GM12891 (cell line): ENCODE measurements at regions not wholly inside any gene's neighbourhood (a gene's known extent, or its start where the extent isn't known, plus 50 kb on each side); places are given as distances from the start of the nearest gene placed in this dataset.

Experiments used
- DNase-seq: peaks from one replicate; pipeline ENCODE4 v3.0.0; 2011; ENCODE audit warnings: low spot score; ENCODE audit not compliant: insufficient read length
- FAIRE-seq: peaks from 2 replicates; lab custom pipeline; 2011; peaks lifted over from hg19 to GRCh38; lab: Jason Lieb, UNC
- PAX5 ChIP-seq: IDR thresholded peaks from 2 replicates; pipeline ENCODE4 v1.6.1; 2011; ENCODE audit warnings: low read length, moderate library complexity, mild to moderate bottlenecking; ENCODE audit not compliant: insufficient read depth, severe bottlenecking
- POLR2A ChIP-seq: IDR thresholded peaks from 2 replicates; pipeline ENCODE4 v1.6.1; 2011; ENCODE audit warnings: low read depth, low read length, control low read depth
- POLR2AphosphoS5 ChIP-seq: IDR thresholded peaks from 2 replicates; pipeline ENCODE4 v1.6.1; 2011; ENCODE audit warnings: low read depth, low read length, control low read depth
- POU2F2 ChIP-seq: IDR thresholded peaks from 2 replicates; pipeline ENCODE4 v1.6.1; 2011; ENCODE audit warnings: low read depth, mild to moderate bottlenecking, control low read depth, low read length, moderate library complexity
- SPI1 ChIP-seq: IDR thresholded peaks from 2 replicates; pipeline ENCODE4 v1.6.1; 2011; ENCODE audit warnings: low read depth, low read length, control low read depth
- TAF1 ChIP-seq: IDR thresholded peaks from 2 replicates; pipeline ENCODE4 v1.6.1; 2011; ENCODE audit warnings: low read depth, low read length, control low read depth

GRCh38 chr12:21713133-21713532 lies 55.5 kb upstream of the LDHB start:
- TF ChIP-seq POLR2A: no peak
- no peak for TF ChIP-seq POU2F2
- no peak for TF ChIP-seq TAF1
- TF ChIP-seq PAX5: no peak
- TF ChIP-seq SPI1: no peak
- no peak for TF ChIP-seq POLR2AphosphoS5

GRCh38 chr12:21710958-21711775 lies 53.5 kb upstream of the LDHB start:
- peak; percentile 35 for FAIRE-seq
- no peak for TF ChIP-seq POU2F2

More at GRCh38 chr12:21713133-21713532, 55.5 kb upstream of the LDHB start:
- FAIRE-seq: no peak
- DNase-seq: no peak

More at GRCh38 chr12:21710958-21711775, 53.5 kb upstream of the LDHB start:
- no peak for DNase-seq
